ENCODE measurements at regions not wholly inside any gene's neighbourhood (a gene's known extent, or its start where the extent isn't known, plus 50 kb on each side); places are given as distances from the start of the nearest gene placed in this dataset.

GRCh38 chr4:146096371-146096770, 79.1 kb upstream of the LSM6 start:
- TF ChIP-seq ZFP3 (tag by site-specific recombination; IDR thresholded peaks at IDR 0.05; ENCODE audit: low read depth), result no peak
- TF ChIP-seq, protein P1, sequence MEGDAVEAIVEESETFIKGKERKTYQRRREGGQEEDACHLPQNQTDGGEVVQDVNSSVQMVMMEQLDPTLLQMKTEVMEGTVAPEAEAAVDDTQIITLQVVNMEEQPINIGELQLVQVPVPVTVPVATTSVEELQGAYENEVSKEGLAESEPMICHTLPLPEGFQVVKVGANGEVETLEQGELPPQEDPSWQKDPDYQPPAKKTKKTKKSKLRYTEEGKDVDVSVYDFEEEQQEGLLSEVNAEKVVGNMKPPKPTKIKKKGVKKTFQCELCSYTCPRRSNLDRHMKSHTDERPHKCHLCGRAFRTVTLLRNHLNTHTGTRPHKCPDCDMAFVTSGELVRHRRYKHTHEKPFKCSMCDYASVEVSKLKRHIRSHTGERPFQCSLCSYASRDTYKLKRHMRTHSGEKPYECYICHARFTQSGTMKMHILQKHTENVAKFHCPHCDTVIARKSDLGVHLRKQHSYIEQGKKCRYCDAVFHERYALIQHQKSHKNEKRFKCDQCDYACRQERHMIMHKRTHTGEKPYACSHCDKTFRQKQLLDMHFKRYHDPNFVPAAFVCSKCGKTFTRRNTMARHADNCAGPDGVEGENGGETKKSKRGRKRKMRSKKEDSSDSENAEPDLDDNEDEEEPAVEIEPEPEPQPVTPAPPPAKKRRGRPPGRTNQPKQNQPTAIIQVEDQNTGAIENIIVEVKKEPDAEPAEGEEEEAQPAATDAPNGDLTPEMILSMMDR (tag by site-specific recombination; IDR thresholded peaks at IDR 0.05), result no peak
- no peak for TF ChIP-seq ZNF837 (tag by site-specific recombination; IDR thresholded peaks at IDR 0.05)
- no peak for TF ChIP-seq ZBTB21 (tag by site-specific recombination; IDR thresholded peaks at IDR 0.05)
- no peak for TF ChIP-seq ZNF274 (IDR thresholded peaks at IDR 0.05; ENCODE audit: low read length)
- TF ChIP-seq ZNF274 (tag by site-specific recombination; IDR thresholded peaks at IDR 0.05; ENCODE audit: borderline replicate concordance), result no peak
- TF ChIP-seq REPIN1 (tag by site-specific recombination; IDR thresholded peaks at IDR 0.05; ENCODE audit: low read depth), result no peak
- no peak for TF ChIP-seq ZNF138 (tag by site-specific recombination; IDR thresholded peaks at IDR 0.05; ENCODE audit: borderline replicate concordance)
- TF ChIP-seq ZNF768 (tag by site-specific recombination; IDR thresholded peaks at IDR 0.05), result no peak

All from HEK293 (cell line).